OCI-LY1 (cell line): ENCODE measurements at regions not wholly inside any gene's neighbourhood (a gene's known extent, or its start where the extent isn't known, plus 50 kb on each side); places are given as distances from the start of the nearest gene placed in this dataset.

ENCODE experiments used
- EZH2 ChIP-seq: fragments of 200-600 bp; sonication (generic), shearing (Covaris generic); IDR thresholded peaks from 2 replicates; pipeline ENCODE4 v1.8.0; 2017; ENCODE audit warnings: borderline replicate concordance, mixed run types, mild to moderate bottlenecking, antibody characterized with exemption, low read length, moderate library complexity, mixed read lengths
- TF ChIP-seq, protein P1 (sequence below): fragments of 200-600 bp; sonication (generic), shearing (Covaris generic); IDR thresholded peaks from 2 replicates; pipeline ENCODE4 v1.5.1; 2017; ENCODE audit warnings: mild to moderate bottlenecking, antibody characterized with exemption, low read length, moderate library complexity, mixed read lengths

GRCh38 chr13:63427170-63427569 is 2011.5 kb upstream of the PCDH20 start:
- TF ChIP-seq EZH2, result no peak
- TF ChIP-seq, protein P1, sequence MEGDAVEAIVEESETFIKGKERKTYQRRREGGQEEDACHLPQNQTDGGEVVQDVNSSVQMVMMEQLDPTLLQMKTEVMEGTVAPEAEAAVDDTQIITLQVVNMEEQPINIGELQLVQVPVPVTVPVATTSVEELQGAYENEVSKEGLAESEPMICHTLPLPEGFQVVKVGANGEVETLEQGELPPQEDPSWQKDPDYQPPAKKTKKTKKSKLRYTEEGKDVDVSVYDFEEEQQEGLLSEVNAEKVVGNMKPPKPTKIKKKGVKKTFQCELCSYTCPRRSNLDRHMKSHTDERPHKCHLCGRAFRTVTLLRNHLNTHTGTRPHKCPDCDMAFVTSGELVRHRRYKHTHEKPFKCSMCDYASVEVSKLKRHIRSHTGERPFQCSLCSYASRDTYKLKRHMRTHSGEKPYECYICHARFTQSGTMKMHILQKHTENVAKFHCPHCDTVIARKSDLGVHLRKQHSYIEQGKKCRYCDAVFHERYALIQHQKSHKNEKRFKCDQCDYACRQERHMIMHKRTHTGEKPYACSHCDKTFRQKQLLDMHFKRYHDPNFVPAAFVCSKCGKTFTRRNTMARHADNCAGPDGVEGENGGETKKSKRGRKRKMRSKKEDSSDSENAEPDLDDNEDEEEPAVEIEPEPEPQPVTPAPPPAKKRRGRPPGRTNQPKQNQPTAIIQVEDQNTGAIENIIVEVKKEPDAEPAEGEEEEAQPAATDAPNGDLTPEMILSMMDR, result no peak
